ENCODE measurements at regions not wholly inside any gene's neighbourhood (a gene's known extent, or its start where the extent isn't known, plus 50 kb on each side); places are given as distances from the start of the nearest gene placed in this dataset.

GRCh38 chr11:130769782-130770535, 146.3 kb downstream of the SNX19 start:
- TF ChIP-seq, protein P1, sequence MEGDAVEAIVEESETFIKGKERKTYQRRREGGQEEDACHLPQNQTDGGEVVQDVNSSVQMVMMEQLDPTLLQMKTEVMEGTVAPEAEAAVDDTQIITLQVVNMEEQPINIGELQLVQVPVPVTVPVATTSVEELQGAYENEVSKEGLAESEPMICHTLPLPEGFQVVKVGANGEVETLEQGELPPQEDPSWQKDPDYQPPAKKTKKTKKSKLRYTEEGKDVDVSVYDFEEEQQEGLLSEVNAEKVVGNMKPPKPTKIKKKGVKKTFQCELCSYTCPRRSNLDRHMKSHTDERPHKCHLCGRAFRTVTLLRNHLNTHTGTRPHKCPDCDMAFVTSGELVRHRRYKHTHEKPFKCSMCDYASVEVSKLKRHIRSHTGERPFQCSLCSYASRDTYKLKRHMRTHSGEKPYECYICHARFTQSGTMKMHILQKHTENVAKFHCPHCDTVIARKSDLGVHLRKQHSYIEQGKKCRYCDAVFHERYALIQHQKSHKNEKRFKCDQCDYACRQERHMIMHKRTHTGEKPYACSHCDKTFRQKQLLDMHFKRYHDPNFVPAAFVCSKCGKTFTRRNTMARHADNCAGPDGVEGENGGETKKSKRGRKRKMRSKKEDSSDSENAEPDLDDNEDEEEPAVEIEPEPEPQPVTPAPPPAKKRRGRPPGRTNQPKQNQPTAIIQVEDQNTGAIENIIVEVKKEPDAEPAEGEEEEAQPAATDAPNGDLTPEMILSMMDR (IDR thresholded peaks at IDR 0.05; ENCODE audit: low read depth, low read length): no peak
- DNase-seq (ENCODE audit: low read depth in 2 of 2): peak in 1 of 2 donors; percentile 13

GRCh38 chr11:130771708-130772107, 144.6 kb downstream of the SNX19 start:
- TF ChIP-seq, protein P1 (IDR thresholded peaks at IDR 0.05; ENCODE audit: low read depth, low read length): no peak
- peak; percentile 44 to 85 for DNase-seq (ENCODE audit: low read depth in 2 of 2)
- H3K4me3 ChIP-seq (replicated peaks in 1 of 2; ENCODE audit: low read depth in 2 of 2, low read length in 2 of 2): no peak overlapping the region

More at GRCh38 chr11:130769782-130770535, 146.3 kb downstream of the SNX19 start:
- no peak overlapping the region for H3K4me3 ChIP-seq (replicated peaks in 1 of 2; ENCODE audit: low read depth in 2 of 2, low read length in 2 of 2)

DNA sequence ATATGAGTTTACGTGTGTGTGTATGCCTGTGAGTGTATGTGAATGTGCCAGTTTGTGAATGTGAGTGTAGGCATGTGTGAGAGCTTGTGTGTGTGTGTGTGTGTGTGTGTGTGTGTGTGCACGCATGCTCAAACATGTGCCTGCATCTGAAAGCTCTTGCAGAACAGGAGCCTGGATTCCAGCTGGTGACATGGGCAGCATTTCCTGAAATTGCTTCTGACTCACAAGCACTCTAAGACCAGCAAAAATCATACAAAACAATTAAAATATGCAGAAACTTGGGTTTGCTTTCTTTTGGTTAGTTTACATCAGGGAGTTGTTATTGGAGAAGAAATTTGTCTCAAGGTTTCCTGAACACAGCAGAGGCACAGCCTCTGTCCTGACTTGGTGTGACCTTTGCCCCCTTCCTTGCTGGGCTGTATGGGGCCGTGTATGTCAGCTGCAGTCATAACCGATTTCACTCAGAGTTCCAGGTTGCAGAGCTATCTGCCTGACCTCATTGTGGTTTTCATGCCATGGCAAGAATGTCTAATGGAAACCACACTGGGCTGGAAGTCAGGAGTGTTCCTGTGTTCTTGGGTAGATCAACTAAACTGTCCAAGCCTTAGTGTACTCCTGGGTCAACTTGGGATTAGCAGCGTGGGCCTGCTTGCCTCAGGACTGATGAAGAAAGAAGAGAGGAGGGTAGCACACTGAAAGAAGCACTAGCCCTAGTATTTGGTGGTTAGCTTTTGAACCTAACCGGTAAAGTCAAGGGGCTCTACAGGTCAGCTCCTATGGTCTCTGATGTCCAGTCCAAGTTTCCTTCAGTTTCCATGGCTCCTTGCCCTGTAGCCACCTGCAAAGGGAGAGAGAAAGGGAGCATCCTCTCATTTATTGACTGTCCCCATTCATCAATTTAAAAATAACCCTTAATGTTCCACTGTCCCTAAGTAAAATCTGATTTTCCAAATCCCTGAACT, 143.7 kb downstream of the SNX19 start:
- H3K4me3 ChIP-seq (replicated peaks in 1 of 2; ENCODE audit: low read depth in 2 of 2, low read length in 2 of 2): no peak overlapping the region
- TF ChIP-seq, protein P1 (IDR thresholded peaks at IDR 0.05; ENCODE audit: low read depth, low read length): no peak
- peak; percentile 95 for DNase-seq (ENCODE audit: low read depth in 2 of 2)

- no peak overlapping the region for H3K4me3 ChIP-seq (replicated peaks in 1 of 2; ENCODE audit: low read depth in 2 of 2, low read length in 2 of 2)
- DNase-seq (ENCODE audit: low read depth in 2 of 2): no peak
- TF ChIP-seq, protein P1 (IDR thresholded peaks at IDR 0.05; ENCODE audit: low read depth, low read length): no peak
Observed at GRCh38 chr11:130773244-130773820, 142.9 kb downstream of the SNX19 start.

DNA sequence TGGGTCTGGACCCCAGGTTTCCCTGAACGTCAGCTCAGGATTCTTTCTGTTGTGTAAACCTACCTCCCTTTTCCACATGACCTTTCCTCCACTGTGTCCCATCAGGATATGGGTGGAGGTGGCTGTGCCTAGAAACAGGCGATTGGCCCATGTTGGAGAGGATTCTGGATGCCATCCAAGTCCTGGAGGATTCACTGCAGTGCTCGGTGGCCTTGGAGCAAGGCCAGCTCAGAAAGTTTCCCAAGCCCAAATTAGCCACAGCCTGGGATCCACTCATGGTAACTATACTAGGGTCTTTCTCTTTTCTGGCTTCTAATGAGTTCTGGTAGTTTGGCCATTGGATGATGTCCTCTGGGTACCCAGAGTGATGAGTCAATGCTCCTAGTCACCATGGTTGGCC, 141.6 kb downstream of the SNX19 start:
- DNase-seq (ENCODE audit: low read depth in 2 of 2): no peak
- H3K4me3 ChIP-seq (replicated peaks in 1 of 2; ENCODE audit: low read depth in 2 of 2, low read length in 2 of 2): no peak overlapping the region
- TF ChIP-seq, protein P1 (IDR thresholded peaks at IDR 0.05; ENCODE audit: low read depth, low read length): no peak

GRCh38 chr11:130775306-130776060, 140.8 kb downstream of the SNX19 start:
- DNase-seq (ENCODE audit: low read depth in 2 of 2): peak; percentile 37 to 78
- no peak overlapping the region for H3K4me3 ChIP-seq (replicated peaks in 1 of 2; ENCODE audit: low read depth in 2 of 2, low read length in 2 of 2)
- TF ChIP-seq, protein P1 (IDR thresholded peaks at IDR 0.05; ENCODE audit: low read depth, low read length): no peak

Data from cardiac fibroblast (primary cell).